K562 (cell line): ENCODE measurements at regions not wholly inside any gene's neighbourhood (a gene's known extent, or its start where the extent isn't known, plus 50 kb on each side); places are given as distances from the start of the nearest gene placed in this dataset.

Source experiments
- EZH2 ChIP-seq: IDR thresholded peaks from 2 replicates; pipeline ENCODE4 v1.6.1; 2012; ENCODE audit warnings: low read depth, mild to moderate bottlenecking, inconsistent platforms, low read length, borderline replicate concordance
- GABPA ChIP-seq: fragments of 200-800 bp; sonication (Bioruptor generic); conservative IDR thresholded peaks from 2 replicates; pipeline ENCODE4 v1.6.1; 2016; ENCODE audit warnings: low read depth, missing genetic modification characterization, missing compliant biosample characterization
- ZNF121 ChIP-seq: sonication (generic); formaldehyde crosslinking; conservative IDR thresholded peaks from 2 replicates; pipeline ENCODE4 v1.8.0; 2022; ENCODE audit warnings: missing genetic modification reagents
- TF ChIP-seq, protein P1 (sequence below): sonication (generic); formaldehyde crosslinking; IDR thresholded peaks from 2 replicates; pipeline ENCODE4 v1.9.0; 2022; ENCODE audit warnings: mild to moderate bottlenecking, missing genetic modification reagents
- TF ChIP-seq, protein P2 (sequence below): sonication (generic); formaldehyde crosslinking; IDR thresholded peaks from 2 replicates; pipeline ENCODE4 v1.8.1; 2022; ENCODE audit warnings: missing genetic modification reagents

DNA sequence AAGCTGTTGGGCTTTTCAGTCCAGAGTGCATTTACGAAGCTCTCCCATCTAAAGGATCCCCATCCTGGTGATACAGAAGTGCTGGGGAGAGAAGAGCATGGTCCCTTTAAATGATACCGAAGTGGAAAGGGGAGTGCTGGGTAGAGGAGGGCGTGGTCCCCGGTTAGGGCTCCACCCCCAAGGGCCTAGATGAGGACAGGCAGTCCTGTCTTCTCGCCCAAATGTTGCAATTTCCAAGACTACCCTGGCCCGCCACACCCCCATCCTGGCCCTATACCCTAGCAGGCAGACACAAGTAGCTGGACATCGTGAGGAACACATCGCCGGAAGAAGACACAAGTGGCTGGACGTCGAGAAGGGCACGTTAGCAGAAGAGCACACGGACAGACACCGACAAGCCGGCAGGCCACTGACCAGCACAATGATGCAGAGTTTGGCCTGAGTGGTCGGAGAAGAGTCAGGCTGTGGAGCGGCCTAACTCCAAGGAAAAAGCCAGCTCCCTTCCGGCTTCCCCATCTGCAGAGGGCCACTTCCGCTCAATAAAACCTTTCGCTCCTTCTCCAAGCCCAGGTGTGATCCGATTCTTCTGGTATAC, 439.5 kb upstream of the NRP1 start:
- TF ChIP-seq, protein P1, sequence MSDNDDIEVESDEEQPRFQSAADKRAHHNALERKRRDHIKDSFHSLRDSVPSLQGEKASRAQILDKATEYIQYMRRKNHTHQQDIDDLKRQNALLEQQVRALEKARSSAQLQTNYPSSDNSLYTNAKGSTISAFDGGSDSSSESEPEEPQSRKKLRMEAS (CRISPR knock-in tag), result no peak
- TF ChIP-seq ZNF121 (CRISPR knock-in tag), result no peak
- TF ChIP-seq EZH2, result no peak
- TF ChIP-seq, protein P2, sequence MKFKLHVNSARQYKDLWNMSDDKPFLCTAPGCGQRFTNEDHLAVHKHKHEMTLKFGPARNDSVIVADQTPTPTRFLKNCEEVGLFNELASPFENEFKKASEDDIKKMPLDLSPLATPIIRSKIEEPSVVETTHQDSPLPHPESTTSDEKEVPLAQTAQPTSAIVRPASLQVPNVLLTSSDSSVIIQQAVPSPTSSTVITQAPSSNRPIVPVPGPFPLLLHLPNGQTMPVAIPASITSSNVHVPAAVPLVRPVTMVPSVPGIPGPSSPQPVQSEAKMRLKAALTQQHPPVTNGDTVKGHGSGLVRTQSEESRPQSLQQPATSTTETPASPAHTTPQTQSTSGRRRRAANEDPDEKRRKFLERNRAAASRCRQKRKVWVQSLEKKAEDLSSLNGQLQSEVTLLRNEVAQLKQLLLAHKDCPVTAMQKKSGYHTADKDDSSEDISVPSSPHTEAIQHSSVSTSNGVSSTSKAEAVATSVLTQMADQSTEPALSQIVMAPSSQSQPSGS (CRISPR knock-in tag), result no peak
- TF ChIP-seq GABPA (tag), result no peak
